PC-9 (cell line): ENCODE measurements at regions not wholly inside any gene's neighbourhood (a gene's known extent, or its start where the extent isn't known, plus 50 kb on each side); places are given as distances from the start of the nearest gene placed in this dataset.

Experiments used
- BruUV-seq: library from RNA; stranded (reverse); fragments of 400-500 nt; replicated peaks from 2 replicates; lab custom pipeline; 2021; lab: Mats Ljungman, UMichigan
- CTCF ChIA-PET: fragments of 300-600 bp; sonication (Branson Sonifier 250); formaldehyde crosslinking; loops from one replicate; lab custom pipeline; 2022; ENCODE audit warnings: antibody characterized with exemption; lab: Charles Lee
- POLR2A ChIA-PET: fragments of 300-600 bp; sonication (Branson Sonifier 250); formaldehyde crosslinking; loops from one replicate; lab custom pipeline; 2022; ENCODE audit warnings: antibody characterized with exemption; ENCODE audit not compliant: unreplicated experiment; lab: Charles Lee
- DNase-seq, 2 experiments: peaks; one replicate each; pipeline versions ENCODE4 v3.0.0 to v3.0.0-alpha.2; 2015 to 2022; ENCODE audit warnings: mixed read lengths in 1 of 2
- H2AFZ ChIP-seq: fragments of 200-600 bp; sonication (generic); 2 replicates; pipeline ENCODE4 v1.8.1; 2017; ENCODE audit warnings: antibody characterized with exemption
- H3F3A ChIP-seq: fragments of 200-600 bp; sonication (generic); 2 replicates; pipeline ENCODE4 v1.8.1; 2017; ENCODE audit warnings: antibody characterized with exemption, mild to moderate bottlenecking, low read depth; ENCODE audit not compliant: insufficient read depth
- H3K27ac ChIP-seq: fragments of 200-600 bp; sonication (generic); 2 replicates; pipeline ENCODE4 v1.6.1; 2016; ENCODE audit warnings: mixed run types
- H3K27me3 ChIP-seq: fragments of 200-600 bp; sonication (generic); 2 replicates; pipeline ENCODE4 v1.6.1; 2016; ENCODE audit warnings: low read depth, mixed run types; ENCODE audit not compliant: insufficient read depth
- H3K36me3 ChIP-seq: fragments of 200-600 bp; sonication (generic); 2 replicates; pipeline ENCODE4 v1.6.1; 2016; ENCODE audit warnings: low read depth, mixed run types
- H3K4me1 ChIP-seq: fragments of 200-600 bp; sonication (generic); replicated peaks from 2 replicates; pipeline ENCODE4 v1.6.1; 2016; ENCODE audit warnings: mixed run types; ENCODE audit not compliant: insufficient read depth
- H3K4me2 ChIP-seq: fragments of 200-600 bp; sonication (generic); 2 replicates; pipeline ENCODE4 v1.6.1; 2017; ENCODE audit warnings: mixed run types
- H3K4me3 ChIP-seq: fragments of 200-600 bp; sonication (generic); 2 replicates; pipeline ENCODE4 v1.6.1; 2016; ENCODE audit warnings: mixed run types
- H3K79me2 ChIP-seq: fragments of 200-600 bp; sonication (generic); 2 replicates; pipeline ENCODE4 v1.6.1; 2017; ENCODE audit warnings: low read depth, mixed run types
- H3K9me2 ChIP-seq: fragments of 200-600 bp; sonication (generic); 2 replicates; pipeline ENCODE4 v1.8.1; 2017; ENCODE audit warnings: mild to moderate bottlenecking; ENCODE audit not compliant: insufficient read depth
- H3K9me3 ChIP-seq: fragments of 200-600 bp; sonication (generic); 2 replicates; pipeline ENCODE4 v1.8.1; 2016; ENCODE audit warnings: low read depth; ENCODE audit not compliant: insufficient read depth
- H4K20me1 ChIP-seq: fragments of 200-600 bp; sonication (generic); 2 replicates; pipeline ENCODE4 v1.8.1; 2017; ENCODE audit not compliant: insufficient read depth
- EZH2 ChIP-seq: fragments of 200-600 bp; sonication (generic); IDR thresholded peaks from 2 replicates; pipeline ENCODE4 v1.8.0; 2017; ENCODE audit warnings: antibody characterized with exemption, low read depth
- intact Hi-C: fragments of 100-400 bp; cut with micrococcal nuclease; formaldehyde crosslinking; loops from one replicate; pipeline ENCODE4 v1.10.0; 2022; ENCODE audit not compliant: unreplicated experiment
- TF ChIP-seq, protein P1 (sequence below): fragments of 200-600 bp; sonication (generic); conservative IDR thresholded peaks from 2 replicates; pipeline ENCODE4 v1.6.1; 2017; ENCODE audit warnings: mixed run types, antibody characterized with exemption, mild to moderate bottlenecking, moderate library complexity

DNA sequence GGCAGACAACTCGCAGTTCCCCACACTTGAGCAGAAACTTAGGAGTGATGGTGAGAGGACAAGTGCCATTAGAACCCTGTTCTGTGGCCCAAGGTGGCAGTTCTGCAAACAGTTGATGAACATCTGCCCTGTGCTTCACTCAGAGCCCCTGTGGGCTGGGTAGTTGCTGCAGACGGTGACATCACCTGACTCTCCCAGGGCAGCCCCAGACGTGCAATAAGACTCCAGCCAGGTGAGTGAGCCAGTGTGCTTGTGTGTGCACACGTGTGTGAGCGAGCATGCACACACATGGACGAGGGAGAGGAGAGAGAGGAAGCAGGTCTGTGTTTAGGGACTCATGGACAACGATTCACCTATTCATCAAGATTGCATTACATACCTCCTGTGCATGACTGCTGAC lies 136.0 kb upstream of the GLI2 start:
- Histone ChIP-seq H3K36me3 (no peaks in the 10 kb centered on the region), H3K9me2 (no peaks in the 10 kb centered on the region), H4K20me1 (no peaks in the 10 kb centered on the region), H3K4me2 (no peak overlapping the region), H3K4me1 (peaks cover 7% of the 10 kb centered on the region; the same call in 1 of the 2 replicates), H3K27me3 (no peaks in the 10 kb centered on the region), H3K79me2 (no peaks in the 10 kb centered on the region), H3K9me3 (no peaks in the 10 kb centered on the region), H3F3A (peaks cover 18% of the 10 kb centered on the region; the same call in 1 of the 2 replicates), H3K4me3 (no peak overlapping the region), H2AFZ (no peak overlapping the region), H3K27ac (no peak overlapping the region)
- BruUV-seq: no TSS peak
- CTCF ChIA-PET: no interaction called here
- TF ChIP-seq EZH2: no peak
- TF ChIP-seq, protein P1, sequence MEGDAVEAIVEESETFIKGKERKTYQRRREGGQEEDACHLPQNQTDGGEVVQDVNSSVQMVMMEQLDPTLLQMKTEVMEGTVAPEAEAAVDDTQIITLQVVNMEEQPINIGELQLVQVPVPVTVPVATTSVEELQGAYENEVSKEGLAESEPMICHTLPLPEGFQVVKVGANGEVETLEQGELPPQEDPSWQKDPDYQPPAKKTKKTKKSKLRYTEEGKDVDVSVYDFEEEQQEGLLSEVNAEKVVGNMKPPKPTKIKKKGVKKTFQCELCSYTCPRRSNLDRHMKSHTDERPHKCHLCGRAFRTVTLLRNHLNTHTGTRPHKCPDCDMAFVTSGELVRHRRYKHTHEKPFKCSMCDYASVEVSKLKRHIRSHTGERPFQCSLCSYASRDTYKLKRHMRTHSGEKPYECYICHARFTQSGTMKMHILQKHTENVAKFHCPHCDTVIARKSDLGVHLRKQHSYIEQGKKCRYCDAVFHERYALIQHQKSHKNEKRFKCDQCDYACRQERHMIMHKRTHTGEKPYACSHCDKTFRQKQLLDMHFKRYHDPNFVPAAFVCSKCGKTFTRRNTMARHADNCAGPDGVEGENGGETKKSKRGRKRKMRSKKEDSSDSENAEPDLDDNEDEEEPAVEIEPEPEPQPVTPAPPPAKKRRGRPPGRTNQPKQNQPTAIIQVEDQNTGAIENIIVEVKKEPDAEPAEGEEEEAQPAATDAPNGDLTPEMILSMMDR: no peak
- DNase-seq: no peak
- intact Hi-C loops: no loop called here
- POLR2A ChIA-PET: interaction anchor here (0.5 kb wide), 1 partner anchor 14 kb away, joined by 3 read pairs; no protein-coding TSS in a partner anchor

DNA sequence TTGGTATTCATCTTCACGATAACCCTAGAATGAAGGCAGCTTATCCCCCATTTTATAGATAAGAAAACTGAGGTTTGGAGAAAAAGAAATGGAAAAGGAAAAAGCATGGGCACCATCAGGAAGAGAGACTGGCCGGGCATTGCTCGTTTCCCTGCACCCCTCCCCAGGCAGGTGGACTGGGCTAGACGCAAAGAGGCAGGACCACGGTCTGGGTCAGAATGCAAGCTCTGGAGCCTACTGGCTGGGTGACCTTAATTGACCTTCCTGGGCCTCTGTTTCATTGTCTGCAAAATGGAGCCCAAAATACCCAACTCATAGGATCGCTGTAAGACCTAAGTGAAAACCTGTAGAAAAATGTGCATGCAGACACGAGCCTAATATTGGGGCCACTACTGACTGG lies 135.3 kb upstream of the GLI2 start:
- BruUV-seq: no TSS peak
- TF ChIP-seq, protein P1: no peak
- no peak for TF ChIP-seq EZH2
- intact Hi-C loops: no loop called here

DNA sequence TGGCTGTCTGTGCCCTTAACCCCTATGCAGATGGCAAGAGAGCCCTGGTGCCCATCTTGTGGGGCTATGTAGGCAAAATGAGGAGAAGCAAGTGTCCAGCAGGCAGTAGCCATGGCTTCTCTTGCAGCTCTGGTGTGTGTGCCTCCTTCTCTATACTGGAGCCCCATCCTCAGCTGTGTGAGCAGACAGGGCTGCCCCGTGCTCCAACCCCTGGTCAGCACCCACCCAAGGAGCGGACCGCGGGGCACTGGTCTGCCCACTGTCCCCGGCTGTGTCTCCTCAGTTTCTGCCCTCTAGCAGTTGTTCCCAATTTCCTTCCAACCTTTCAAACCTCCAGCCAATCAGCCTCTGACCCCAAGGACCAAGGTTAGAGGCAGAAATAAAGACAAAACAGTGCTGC lies 134.9 kb upstream of the GLI2 start:
- ChIA-PET CTCF (no interaction called here), POLR2A (no interaction called here)
- H3F3A ChIP-seq: peaks cover 18% of the 10 kb centered on the region; the same call in 1 of the 2 replicates
- no peaks in the 10 kb centered on the region for H3K36me3 ChIP-seq
- peaks cover 7% of the 10 kb centered on the region; the same call in 1 of the 2 replicates for H3K4me1 ChIP-seq
- H3K4me3 ChIP-seq: no peak overlapping the region
- H3K27me3 ChIP-seq: no peaks in the 10 kb centered on the region
- no TSS peak for BruUV-seq
- H3K79me2 ChIP-seq: no peaks in the 10 kb centered on the region
- H4K20me1 ChIP-seq: no peaks in the 10 kb centered on the region
- no peak overlapping the region for H3K27ac ChIP-seq
- no peaks in the 10 kb centered on the region for H3K9me2 ChIP-seq
- no peak for DNase-seq
- H3K4me2 ChIP-seq: no peak overlapping the region
- H3K9me3 ChIP-seq: no peaks in the 10 kb centered on the region
- intact Hi-C loops: no loop called here
- no peak overlapping the region for H2AFZ ChIP-seq
- TF ChIP-seq EZH2: no peak
- TF ChIP-seq, protein P1: no peak

More for the DNA sequence above, 135.3 kb upstream of the GLI2 start:
- Histone ChIP-seq H3K9me2 (no peaks in the 10 kb centered on the region), H3K79me2 (no peaks in the 10 kb centered on the region), H4K20me1 (no peaks in the 10 kb centered on the region), H3K4me2 (no peak overlapping the region), H2AFZ (no peak overlapping the region), H3K36me3 (no peaks in the 10 kb centered on the region), H3F3A (peaks cover 18% of the 10 kb centered on the region; the same call in 1 of the 2 replicates), H3K4me1 (peaks cover 7% of the 10 kb centered on the region; the same call in 1 of the 2 replicates), H3K27ac (no peak overlapping the region), H3K27me3 (no peaks in the 10 kb centered on the region), H3K4me3 (no peak overlapping the region), H3K9me3 (no peaks in the 10 kb centered on the region)
- DNase-seq: no peak
- CTCF ChIA-PET: no interaction called here
- POLR2A ChIA-PET: no interaction called here
